NCI-H1417 (cell line): ENCODE measurements at regions not wholly inside any gene's neighbourhood (a gene's known extent, or its start where the extent isn't known, plus 50 kb on each side); places are given as distances from the start of the nearest gene placed in this dataset.
A peak's percentile ranks its signal among the peaks of the same experiment; 100 is the strongest.

Source experiments
- DNase-seq, 3 experiments: peaks; one replicate each; lab custom pipeline; 2025; lab: John Stamatoyannopoulos, UW

DNA sequence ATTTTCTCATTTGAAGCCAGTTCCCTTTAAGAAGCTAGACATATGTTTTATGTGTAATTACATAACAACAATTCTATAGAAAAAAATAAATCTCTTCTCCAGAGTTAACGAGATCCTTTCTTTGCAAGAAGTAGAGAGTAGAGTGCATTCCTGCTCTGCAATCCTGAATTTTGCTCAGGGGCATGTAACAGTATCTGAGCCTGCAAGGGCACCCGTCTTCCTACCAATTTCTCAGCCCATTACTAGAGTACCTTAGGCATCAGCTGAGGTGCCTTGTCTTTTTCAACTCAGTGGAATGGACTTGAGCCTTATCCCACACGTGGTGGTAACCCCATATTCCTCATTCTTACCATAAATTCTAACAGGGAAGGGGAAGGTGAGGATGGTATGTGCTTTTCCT is 205.9 kb downstream of the IKZF2 start:
- DNase-seq: peak in 1 of 3 experiments; percentile 49

DNA sequence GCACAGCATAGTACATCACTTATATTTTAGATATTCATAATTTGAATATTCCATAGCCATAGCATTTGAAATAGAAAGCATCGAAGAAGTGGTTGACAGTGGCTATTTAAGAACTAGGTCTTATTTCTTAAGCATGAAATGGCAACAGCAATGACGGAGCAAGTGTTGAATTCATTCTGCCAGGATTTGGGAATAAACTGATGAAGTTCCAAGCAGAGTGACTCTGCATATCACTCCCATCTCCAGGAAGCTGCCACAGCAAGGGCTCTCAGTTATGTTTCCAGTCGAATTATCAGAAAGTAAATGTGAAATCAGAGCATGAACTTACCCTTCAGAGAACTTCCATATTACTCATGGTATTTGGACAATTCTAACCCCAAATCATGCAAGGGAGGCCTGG is 208.1 kb downstream of the IKZF2 start:
- DNase-seq: no peak

DNA sequence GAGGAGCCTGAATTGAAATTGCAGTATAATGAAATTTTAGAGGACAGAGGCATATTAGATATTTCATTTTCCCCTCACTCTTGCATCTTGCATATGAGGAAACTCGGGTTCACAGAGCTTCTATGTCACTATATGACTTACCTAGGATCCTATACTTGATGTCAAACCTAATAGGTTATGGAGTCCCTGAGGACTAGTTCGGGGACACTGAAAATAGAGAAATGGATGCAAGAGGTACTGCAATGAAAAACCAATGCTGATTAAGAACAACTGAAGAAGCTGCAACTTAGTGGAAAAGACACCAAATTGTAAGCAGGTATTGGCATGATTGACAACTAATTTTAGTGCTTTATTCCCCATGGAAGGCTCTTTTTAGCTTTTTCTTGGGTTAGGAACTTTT is 210.1 kb downstream of the IKZF2 start:
- peak in 2 of 3 experiments; percentile 34 to 50 for DNase-seq

DNA sequence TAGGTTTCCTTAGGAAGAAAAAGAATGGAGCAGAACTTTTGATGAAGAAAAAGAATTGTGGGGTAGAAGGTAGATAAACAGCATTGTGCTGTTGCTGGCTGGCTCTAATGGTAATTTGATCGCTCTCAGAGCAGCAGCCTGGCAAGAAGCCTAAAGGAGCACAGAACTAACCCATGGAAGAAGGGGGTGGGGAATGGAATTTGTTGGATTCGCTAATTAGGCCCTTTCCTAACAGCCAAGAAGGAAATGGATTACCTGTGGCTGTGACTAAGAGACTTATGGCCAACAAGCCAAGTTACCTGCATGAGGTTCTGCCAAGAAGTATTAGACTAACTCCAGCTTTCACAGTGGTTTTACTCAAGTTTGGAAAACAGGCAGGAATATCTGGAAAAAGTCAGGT is 210.6 kb downstream of the IKZF2 start:
- DNase-seq: peak; percentile 61 to 91 (median 71)

DNA sequence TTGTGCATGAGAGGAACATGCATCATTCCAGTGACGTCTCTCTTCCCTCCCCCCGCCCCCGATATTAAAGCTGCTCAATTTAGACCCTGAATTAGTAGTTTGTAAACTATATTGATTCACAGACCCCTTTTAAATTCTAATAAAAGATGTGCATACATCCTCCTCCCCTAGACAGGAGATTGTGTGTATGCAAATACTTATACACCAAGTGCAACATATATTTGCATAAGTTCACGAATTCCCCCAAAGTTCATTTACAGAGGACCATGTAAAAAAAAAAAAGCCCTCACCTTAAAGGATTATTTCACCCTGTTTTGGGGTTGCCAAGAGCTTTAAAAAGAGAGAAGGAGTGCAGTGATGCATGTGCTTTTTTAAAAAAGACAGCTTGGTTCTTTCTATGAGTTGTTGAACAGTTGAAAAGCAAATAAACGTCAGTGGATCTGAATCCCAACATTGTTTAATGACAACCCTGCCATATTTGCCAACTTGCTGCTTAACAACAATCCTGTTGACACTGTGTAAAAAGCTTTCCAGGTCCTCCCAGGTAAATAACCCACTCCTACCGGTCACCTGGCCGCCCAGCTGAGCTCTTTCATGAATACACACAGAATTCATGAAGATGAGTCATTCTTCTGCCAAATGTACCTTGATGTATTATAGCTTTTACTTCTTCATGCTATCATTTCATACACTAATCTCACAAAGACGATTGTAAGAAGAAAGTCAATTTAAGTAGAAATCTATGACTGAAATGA is 211.5 kb downstream of the IKZF2 start:
- DNase-seq: peak; percentile 35 to 96 (median 74)

DNA sequence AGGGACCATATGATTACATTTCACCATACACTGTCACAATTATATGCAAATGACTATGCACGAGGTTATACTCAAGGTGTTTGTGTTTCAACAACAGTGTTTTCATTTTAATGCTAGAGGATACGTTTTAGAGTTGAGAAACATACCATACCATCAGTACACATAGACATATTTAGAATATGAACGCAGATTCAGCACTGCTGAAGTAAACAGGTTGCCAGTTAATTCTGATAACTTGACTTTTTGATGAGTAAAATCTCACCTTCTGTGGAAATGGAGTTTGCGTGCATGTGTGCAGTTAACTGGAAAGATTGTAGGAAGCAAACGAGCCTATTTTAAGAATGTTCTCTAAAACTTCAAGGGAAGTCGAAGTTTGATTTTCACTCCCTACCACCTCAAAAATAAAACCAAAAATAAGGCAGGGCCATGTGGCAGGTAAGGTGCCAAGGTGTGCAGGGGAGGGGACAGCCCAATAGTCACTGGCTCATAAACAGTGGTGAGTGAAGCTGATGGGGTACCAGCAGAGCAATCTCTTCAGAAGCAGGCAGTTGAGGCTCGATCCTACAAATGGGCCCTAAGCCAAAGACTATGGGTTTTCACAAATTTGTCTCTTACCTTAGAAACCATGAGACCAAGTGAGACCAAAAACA is 213.1 kb downstream of the IKZF2 start:
- no peak for DNase-seq

DNA sequence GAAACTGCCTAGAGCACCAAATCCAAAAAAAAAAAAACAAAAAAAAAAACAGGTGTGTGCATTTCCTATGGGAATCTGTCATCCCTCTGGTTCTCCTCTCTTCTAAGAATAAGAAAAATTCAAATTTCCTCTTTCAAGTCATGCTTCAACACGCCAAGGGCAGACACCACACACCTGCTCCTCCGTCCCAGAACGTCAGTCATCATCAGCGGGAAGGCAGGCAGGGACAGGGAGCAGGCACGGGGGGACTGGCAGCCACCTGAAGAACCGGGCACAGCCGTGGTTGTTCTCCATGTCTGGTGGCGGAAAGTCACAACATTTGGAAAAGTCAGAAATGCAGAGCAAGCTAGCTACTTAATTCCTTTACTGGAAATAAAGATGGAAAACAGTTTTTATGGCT is 214.8 kb downstream of the IKZF2 start:
- peak in 1 of 3 experiments; percentile 1 for DNase-seq

DNA sequence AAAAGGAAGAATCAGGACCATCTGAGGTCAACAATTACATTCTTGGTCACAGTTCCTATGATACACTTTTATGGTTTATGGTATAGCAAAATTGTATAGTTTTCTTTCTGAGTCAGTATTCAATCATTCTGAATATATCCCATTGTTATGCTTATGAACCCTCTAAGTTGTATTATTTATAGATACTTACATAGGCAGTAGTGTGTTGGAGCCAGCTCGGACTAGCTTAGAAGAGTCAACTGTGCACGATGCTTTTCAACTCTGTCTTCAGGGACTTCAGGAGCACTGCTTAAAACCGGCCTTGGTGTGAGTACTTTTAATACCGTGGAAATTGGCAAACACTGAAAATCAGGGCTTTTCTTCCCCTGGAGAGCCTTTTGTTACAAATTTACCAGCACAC is 215.7 kb downstream of the IKZF2 start:
- no peak for DNase-seq

DNA sequence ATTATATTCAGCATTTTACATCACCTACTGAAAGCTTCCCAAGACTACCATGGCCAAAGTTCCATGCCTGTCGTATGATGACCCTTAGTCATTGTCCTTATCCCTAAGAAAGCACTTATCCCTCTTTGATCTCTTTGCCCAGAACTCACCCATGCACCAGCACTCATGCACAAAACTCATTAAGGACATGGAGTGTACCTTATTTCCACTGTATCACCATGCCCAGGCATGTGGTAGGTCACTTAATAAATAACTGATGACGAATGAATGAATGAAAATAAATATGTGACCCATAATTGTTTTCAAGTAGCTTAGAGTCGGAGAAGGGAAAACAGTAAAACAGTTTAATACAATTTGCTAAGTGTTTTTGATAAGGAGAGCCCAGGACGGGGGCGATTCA is 220.1 kb downstream of the IKZF2 start:
- DNase-seq: no peak

DNA sequence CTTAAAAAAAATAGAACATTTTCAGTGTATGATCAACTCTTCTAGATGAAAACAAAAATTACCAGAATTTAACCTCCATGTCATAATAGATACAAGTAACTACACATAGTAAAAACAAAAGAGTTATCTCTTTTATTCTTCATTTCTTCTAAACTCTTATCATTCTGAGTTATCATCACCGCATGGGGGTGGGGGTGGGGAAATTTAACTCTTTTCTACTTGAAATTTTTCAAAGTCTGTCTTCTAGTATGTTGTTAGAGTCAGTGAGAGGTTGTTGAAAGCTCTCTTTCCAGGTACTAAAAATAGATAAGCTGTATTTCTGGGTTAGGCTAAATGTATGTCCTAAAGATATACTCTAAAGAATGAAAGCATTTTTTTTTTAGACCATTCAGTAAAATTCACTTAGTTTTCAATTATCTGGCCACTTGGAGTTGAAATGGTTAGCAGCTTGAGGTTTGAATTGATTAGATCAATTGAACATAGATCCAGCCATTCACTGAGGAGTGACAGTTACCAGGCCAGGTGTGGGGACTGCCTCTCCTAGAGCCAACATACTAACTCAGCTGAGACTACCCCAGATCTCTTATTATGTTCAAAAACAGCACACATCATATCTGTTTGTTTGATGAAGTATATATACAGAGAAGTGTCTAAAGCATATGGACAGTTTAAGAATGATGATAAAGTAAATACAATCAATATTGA is 220.7 kb downstream of the IKZF2 start:
- no peak for DNase-seq

DNA sequence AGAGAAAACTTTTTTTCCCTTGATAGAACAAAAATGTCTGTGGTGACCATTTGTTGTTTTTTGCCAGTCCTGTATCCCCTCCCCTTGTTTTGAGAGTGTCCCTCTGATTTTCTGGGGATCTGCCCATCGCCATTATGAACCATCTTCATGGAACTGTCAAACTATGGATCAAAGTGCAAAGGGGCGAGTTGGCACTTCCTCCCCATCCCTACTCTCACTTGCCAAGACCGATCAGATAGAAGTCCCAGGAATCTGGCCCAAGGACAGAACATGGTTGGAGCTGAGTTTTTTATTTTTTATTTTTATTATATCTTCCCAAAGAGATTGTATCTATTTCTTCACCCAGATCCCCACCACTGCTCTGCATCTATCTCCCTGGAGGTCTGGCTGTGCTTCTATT is 221.4 kb downstream of the IKZF2 start:
- no peak for DNase-seq

DNA sequence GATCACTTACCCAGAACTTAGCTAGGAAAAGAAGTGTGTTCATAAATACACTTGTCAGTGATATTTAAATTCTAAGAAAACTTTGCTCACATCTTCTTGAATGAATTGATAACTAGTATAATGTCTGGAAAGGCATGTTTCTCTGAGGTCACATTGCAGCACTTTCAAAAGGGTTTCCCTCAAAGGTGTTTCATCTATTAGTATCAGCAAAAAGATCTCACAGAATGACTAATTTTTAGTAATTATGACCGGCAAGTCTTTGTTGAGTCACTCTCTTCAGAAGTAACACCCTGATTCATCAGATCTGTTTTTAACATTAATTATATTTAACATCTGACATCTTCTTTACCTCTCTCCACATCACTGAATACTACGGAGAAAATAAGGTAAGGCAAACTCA is 222.3 kb downstream of the IKZF2 start:
- DNase-seq: no peak

DNA sequence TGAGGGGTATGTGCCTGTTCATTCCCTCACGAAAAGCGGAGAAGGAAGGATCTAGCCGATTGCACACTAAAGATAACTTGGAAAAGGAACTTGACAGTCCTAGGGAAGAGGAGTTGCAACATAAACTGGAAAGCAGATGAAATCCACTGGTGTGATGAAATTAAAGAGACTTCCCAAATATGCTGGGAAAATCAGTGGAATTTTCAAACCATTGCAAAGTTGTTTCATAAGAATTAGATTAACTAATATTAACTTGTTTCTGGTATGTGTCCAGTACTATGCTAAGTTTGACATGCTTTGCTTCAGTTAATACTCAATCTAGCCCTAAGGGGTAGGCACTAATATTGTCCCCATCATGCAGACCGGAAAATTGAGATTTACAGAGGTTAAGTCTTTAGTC is 222.7 kb downstream of the IKZF2 start:
- DNase-seq: no peak

DNA sequence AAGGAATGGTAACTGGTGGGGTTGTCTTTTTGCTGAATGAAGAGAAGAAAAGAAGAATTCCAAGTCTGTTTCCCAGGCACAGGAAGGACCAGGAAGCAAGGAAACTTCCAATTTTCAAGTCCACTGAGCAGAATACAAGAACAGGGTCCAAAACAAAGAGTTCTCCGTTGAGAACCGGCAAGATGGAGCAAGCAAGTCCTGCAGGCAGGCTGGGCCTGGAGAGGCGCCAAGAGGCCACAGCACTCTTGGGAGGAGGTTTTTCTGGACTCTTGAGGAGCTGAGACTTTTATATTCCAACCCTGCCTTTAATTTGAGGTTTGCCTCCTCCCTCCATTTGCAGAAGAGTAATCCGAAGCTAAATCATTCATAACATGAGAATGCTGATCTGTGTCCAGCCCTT is 224.5 kb downstream of the IKZF2 start:
- DNase-seq: no peak

DNA sequence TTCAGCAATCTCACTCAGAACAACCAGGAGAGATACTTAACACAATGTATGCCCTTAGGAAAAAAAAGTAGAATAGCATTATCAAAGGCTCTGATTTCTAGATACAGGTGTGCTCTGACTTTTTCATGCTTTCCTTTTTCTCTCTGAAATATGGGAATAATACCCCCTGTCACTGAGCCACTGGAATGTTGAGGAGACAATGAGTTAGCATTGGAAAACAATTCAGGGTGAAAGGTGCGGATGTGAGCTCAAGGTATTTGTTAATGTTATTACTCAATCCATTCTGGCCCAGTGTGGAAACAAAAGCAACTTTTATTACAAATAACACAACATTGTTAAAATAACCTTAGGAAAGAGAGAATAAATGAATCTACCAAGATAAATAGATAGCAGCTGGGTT is 228.0 kb downstream of the IKZF2 start:
- DNase-seq: no peak

DNA sequence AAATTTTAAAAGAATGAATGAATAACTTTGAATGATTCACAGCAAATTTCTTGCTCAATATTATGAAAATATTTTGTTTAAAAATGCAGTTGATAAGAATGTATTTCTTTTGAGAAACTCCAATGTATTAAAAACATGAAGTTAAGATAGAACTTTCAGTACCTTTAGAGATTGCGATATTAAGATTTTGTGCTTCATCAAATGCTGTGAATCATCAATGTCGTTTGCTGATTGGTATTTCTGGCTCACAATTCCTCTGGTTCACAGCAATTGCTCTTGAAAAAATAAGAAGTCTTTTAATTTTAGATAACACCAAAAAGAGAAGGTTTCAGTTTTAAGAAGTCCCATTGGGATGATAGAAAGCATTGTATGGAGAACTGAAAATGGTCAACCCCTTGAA is 228.7 kb downstream of the IKZF2 start:
- DNase-seq: no peak

DNA sequence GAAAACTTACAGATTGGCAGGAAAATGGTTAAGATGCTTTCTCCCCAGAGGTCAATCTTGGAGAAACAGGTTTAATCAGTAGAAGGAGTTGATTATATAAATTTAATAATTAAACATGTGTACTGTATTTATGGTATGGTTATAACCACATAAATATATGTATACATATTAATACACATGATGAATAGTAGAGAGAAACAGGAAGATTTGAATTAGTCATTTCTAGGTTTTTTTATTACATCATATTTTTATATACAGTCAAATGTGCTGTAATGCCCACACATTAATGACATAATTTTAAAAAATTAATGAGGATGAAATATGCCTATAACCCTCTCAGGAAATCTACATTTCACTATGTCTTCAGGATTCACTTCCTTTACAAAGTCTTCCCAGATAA is 229.7 kb downstream of the IKZF2 start:
- no peak for DNase-seq

DNA sequence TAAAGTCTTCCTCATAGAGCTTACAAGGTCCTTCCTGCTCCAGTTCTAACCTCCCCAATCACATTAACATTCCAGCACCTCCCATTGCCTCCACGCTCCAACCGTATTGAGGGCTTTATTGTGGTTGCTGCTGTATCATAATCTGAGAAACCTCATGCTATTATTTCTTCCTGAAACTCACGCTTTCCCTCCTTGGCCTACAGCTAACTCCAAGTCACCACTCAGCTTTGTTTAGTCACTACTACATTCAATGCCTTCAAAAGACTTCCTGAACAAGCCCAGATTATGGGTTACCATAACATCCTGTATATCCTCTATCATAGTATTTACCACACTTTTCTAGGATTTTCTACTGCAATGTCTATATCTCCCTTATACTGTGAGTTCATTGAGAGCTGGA is 230.4 kb downstream of the IKZF2 start:
- DNase-seq: no peak

DNA sequence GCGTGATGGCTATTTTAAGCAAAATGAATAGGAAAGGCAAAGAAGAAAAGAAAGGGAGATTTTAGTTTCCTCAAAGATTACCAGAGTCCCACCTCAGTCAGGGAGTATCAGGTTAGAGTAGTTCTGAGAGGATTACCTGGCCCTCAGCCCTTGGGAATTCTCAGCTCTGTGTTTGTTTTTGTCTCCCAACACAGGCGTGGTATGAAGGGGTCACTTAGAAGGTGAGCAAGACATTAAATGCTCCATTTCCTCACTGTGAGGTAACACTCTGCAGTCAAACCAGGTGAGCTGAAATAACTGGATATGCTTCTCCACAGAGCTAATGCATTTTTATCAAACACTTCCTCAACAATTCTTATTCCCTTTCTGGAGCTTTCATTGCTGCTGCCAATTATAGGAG is 232.2 kb downstream of the IKZF2 start:
- DNase-seq: peak in 2 of 3 experiments; percentile 19 to 56

DNA sequence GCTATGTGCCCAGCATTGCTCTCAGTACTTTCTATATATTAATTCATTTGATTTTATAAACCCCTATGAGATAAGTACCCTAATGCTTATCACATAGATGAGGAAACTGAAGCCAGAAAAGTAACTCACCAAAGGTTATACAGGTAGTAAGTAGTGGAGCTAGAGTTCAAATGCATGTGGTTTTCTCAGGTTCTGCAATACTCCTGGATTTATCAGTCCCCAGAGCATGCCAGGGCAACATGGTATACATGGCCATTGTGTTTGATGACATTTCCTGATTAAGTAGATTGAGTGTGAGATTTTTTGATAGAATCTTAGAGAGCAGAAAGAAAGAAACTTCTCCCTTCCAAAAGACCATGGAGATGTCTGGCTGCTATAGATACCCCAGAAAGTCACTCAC is 233.1 kb downstream of the IKZF2 start:
- no peak for DNase-seq

DNA sequence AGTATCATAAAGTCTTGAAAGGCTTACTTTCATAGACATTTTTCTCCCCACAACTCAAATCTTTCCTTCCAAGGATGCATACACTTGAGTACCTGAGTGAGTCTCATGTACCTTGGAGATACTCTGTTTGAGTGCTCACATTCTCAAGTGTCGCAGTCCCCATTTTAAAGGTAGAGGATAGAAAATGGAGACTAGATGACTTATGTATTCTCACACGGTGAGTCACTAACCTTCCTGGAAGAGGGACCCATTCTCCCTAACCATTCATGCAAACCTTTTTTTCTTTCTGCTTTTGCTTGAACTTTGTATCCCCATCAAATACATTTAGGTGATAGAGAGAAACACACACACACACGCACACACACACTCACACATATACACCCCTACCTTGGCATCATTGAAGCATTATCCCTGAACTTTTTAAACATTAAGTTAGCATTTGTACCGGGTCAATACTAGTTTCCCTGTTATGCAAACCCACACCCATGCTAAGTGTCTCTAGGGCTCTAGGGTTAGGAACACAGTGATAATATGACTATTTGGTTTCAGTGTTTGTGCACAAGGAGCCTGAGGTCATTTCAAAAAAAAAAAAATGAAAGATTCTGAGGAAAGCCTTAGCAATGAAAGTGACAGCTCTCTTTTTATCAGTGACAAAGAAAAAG is 236.2 kb downstream of the IKZF2 start:
- DNase-seq: no peak

DNA sequence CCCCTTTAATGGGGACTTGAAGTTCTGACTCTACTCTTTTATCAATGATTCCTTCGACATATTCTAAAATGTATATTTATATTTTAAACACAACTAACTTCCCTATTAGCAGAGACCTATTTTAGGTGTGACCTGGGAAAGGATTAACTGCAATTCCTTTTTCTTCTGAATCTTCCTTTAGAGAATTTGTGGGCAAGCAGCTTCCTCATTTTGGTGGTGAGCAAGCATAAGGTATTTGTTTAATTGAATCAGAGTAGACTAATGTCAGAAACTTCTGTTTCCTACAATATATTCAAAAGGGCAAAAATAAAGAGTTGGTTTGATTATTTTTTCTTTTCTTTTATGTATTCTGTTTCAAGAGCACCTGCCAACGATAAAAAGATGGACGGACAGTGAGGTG is 237.0 kb downstream of the IKZF2 start:
- no peak for DNase-seq
